K562 (cell line): ENCODE measurements at regions not wholly inside any gene's neighbourhood (a gene's known extent, or its start where the extent isn't known, plus 50 kb on each side); places are given as distances from the start of the nearest gene placed in this dataset.

ENCODE experiments used
- FOXK1 ChIP-seq: sonication (generic); formaldehyde crosslinking; IDR thresholded peaks from 2 replicates; pipeline ENCODE4 v1.8.0; 2022; ENCODE audit warnings: missing genetic modification reagents, mild to moderate bottlenecking, borderline replicate concordance
- RCOR1 ChIP-seq, 2 experiments: IDR thresholded peaks; 2 replicates each; pipeline ENCODE4 v1.6.1; 2012; ENCODE audit warnings: low read depth in 2 of 2, low read length in 2 of 2, borderline replicate concordance in 1 of 2, improper control_type of control experiment in 1 of 2
- ZNF354B ChIP-seq: fragments of 250-450 bp; sonication (Bioruptor Pico); IDR thresholded peaks from 2 replicates; pipeline ENCODE4 v1.4.0; 2020

- TF ChIP-seq RCOR1 (IDR thresholded peaks at IDR 0.05; ENCODE audit: borderline replicate concordance in 1 of 2, low read depth in 2 of 2, low read length in 2 of 2) (no peak), ZNF354B (CRISPR knock-in tag) (no peak), FOXK1 (CRISPR knock-in tag) (no peak)
Measured at GRCh38 chr15:77855871-77856270, 221.6 kb downstream of the TBC1D2B start.
